ENCODE measurements at regions not wholly inside any gene's neighbourhood (a gene's known extent, or its start where the extent isn't known, plus 50 kb on each side); places are given as distances from the start of the nearest gene placed in this dataset.

DNA sequence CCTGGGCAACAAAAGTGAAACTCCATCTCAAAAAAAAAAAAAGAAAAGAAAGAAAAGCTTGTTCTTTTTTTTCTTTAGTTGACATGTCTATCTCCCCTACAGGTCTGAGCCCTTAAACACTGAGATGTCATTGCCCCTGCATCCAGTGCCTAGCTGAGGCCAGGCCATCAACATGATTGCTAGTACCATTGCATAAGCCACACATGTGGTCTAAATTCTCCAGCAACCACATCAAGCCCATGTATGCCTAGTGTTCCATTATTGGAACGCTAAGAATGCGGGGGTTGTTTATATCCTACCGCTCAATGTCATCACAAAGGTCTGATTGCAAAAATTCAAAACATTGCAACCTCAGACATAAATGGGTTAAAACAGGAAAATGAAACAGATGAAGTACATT, 62.7 kb downstream of the NPTX2 start:
- H3K27ac ChIP-seq = no peak overlapping the region
- TF ChIP-seq, protein P1, sequence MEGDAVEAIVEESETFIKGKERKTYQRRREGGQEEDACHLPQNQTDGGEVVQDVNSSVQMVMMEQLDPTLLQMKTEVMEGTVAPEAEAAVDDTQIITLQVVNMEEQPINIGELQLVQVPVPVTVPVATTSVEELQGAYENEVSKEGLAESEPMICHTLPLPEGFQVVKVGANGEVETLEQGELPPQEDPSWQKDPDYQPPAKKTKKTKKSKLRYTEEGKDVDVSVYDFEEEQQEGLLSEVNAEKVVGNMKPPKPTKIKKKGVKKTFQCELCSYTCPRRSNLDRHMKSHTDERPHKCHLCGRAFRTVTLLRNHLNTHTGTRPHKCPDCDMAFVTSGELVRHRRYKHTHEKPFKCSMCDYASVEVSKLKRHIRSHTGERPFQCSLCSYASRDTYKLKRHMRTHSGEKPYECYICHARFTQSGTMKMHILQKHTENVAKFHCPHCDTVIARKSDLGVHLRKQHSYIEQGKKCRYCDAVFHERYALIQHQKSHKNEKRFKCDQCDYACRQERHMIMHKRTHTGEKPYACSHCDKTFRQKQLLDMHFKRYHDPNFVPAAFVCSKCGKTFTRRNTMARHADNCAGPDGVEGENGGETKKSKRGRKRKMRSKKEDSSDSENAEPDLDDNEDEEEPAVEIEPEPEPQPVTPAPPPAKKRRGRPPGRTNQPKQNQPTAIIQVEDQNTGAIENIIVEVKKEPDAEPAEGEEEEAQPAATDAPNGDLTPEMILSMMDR (conservative IDR thresholded peaks at IDR 0.05) = no peak

DNA sequence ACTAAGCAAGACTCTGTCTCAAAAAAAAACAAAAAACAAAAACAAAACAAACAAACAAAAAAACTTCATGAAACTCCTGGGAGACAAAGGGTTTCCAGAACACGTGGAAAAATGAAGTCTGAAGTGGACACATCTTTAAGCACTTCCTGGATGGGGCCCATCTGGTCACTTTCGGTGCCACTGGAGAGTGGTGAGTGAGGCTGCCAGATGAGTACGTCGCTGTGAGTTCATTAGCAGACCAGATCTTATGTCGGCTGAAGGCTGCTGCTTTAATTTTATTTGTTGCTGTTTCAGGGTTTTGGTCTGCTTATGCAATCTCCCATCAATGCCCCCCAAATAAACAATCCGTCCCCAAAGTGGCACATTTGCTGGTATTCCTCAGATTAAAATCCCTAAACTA, 64.4 kb downstream of the NPTX2 start:
- TF ChIP-seq, protein P1 (conservative IDR thresholded peaks at IDR 0.05) = no peak
- peak overlapping the region; percentile 29; the same call in 1 of the 2 replicates for H3K27ac ChIP-seq

DNA sequence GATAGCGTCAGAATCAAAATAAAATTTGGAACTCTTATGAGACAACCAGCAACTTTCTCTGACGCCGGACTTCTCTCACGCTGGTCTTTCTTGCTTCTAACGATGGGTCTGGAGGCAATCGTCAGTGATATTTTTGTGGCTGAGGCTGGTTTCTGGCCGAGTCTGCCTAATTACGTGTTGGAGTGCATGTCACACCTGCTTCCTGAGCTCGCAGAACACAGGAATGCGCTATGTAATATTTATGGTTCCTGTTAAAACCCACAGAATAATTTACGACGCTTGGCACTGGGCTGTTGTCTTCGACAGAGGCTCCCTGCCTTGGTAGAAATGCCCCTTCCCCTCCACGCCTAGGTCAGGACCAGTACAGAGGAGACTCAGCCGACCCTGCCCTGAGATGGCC, 64.9 kb downstream of the NPTX2 start:
- TF ChIP-seq, protein P1 (conservative IDR thresholded peaks at IDR 0.05) = no peak
- peak overlapping the region; percentile 29; the same call in 1 of the 2 replicates for H3K27ac ChIP-seq

DNA sequence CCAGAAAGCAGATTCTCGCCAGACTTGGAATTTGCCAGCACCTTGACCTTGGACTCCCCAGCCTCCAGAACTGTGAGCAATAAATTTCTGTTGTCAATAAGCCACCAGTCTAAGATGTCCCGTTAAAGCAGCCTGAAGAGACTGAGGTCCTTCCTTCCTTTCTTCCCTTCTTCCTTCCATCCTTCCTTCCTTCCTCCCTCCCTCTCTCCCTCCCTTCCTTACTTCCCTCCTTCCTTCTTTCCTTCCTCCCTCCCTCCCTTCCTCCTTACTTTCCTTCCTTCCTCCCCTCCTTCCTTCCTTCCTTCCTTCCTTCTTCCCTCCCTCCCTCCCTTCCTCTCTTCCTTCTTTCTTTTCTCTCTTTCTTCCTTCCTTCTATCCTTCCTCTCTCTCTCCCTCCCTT, 66.4 kb downstream of the NPTX2 start:
- H3K27ac ChIP-seq = no peak overlapping the region
- TF ChIP-seq, protein P1 (conservative IDR thresholded peaks at IDR 0.05) = no peak

DNA sequence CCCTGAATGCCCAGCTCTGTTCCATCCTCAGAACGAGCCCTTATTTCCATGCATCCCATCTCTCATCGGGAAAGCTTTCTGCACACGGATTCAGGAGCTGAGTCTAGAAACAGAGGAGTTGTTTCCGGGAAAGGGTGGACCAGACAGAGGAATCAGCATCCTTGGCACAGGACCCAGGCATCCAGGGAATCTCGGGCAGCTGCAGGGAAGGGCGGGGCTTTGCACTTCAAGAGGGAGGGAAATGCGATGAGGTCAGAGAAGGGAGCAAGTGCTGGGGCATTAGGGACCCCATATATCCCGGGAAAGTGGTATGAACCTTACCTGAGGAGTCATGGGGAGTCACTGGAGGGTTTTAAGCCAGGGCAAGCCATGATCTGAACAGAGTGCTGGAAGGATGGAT, 68.5 kb downstream of the NPTX2 start:
- TF ChIP-seq, protein P1 (conservative IDR thresholded peaks at IDR 0.05) = no peak

DNA sequence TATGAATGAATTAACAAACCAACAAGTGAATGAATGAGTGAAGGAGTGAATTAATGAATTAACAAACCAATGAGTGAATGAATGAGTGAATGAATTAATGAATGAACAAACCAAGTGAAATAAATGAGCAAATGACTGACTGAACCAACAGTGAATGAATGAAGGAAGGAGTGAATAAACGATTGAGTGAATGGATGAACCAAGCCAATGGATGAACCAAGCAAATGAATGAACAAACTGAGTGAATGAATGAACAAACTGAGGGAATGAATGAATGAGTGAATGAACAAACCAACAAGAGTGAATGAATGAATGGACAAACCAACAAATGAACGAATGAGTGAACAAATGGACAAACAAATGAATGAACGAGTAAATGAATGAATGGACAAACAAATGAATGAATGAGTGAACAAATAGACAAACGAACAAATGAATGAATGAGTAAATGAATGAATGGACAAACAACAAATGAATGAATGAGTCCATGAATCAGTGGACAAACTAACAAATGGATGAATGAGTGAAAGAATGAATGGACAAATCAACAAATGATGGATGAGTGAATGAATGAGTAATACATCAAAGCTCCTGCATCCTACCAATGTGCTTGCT, 69.5 kb downstream of the NPTX2 start:
- TF ChIP-seq, protein P1 (conservative IDR thresholded peaks at IDR 0.05) = no peak
- peak overlapping the region; percentile 53; the same call in 1 of the 2 replicates for H3K27ac ChIP-seq

More for the DNA sequence above, 68.5 kb downstream of the NPTX2 start:
- no peak overlapping the region for H3K27ac ChIP-seq

DNA sequence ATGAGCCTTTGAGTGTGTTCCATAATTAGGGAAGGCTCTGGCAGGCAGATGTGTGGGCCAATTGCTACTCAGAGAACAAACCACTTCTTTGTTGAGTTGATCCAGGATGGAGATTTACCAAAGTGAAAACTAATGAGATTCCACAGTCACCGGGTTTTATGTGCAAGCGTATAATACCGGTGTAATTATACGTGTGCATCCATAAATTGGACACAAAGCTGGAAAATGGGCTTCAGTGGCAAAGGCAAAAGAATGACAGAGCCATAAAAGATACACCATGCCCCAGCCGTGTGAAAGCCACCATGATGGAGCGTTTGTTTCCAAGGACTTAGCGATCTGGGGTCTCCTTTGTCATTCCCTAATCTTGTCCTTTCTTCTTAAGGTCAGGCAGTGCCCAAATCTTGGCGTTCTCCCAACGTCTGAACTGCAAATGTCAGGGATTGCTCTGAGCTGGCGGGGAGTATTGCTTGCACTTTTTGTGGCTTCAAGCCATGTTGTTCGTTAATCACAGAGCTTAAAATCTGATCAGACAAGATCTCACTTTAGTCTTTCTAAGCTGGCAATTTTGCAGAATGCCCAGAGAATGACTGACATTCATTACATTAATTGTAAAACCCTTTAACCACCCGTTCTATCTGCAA, 70.1 kb downstream of the NPTX2 start:
- TF ChIP-seq, protein P1 (conservative IDR thresholded peaks at IDR 0.05) = no peak
- H3K27ac ChIP-seq = peak overlapping the region; percentile 53
